Fibroblast of the aortic adventitia (primary cell): ENCODE measurements at regions not wholly inside any gene's neighbourhood (a gene's known extent, or its start where the extent isn't known, plus 50 kb on each side); places are given as distances from the start of the nearest gene placed in this dataset.

ENCODE experiments used
- DNase-seq: peaks from one replicate; pipeline ENCODE4 v3.0.0-alpha.2; 2010; ENCODE audit warnings: low read depth
- H3K4me3 ChIP-seq: 2 replicates; pipeline ENCODE4 v1.5.1; 2011; ENCODE audit warnings: low read depth, mild to moderate bottlenecking, control low read depth, low read length, moderate library complexity
- TF ChIP-seq, protein P1 (sequence below): IDR thresholded peaks from 2 replicates; pipeline ENCODE4 v1.5.1; 2011; ENCODE audit warnings: mild to moderate bottlenecking, low read length, control low read depth, inconsistent platforms; ENCODE audit not compliant: insufficient read depth

GRCh38 chr1:199308349-199308846 is 669.6 kb downstream of the PTPRC start:
- no peak overlapping the region for H3K4me3 ChIP-seq
- DNase-seq = no peak
- TF ChIP-seq, protein P1, sequence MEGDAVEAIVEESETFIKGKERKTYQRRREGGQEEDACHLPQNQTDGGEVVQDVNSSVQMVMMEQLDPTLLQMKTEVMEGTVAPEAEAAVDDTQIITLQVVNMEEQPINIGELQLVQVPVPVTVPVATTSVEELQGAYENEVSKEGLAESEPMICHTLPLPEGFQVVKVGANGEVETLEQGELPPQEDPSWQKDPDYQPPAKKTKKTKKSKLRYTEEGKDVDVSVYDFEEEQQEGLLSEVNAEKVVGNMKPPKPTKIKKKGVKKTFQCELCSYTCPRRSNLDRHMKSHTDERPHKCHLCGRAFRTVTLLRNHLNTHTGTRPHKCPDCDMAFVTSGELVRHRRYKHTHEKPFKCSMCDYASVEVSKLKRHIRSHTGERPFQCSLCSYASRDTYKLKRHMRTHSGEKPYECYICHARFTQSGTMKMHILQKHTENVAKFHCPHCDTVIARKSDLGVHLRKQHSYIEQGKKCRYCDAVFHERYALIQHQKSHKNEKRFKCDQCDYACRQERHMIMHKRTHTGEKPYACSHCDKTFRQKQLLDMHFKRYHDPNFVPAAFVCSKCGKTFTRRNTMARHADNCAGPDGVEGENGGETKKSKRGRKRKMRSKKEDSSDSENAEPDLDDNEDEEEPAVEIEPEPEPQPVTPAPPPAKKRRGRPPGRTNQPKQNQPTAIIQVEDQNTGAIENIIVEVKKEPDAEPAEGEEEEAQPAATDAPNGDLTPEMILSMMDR = no peak

DNA sequence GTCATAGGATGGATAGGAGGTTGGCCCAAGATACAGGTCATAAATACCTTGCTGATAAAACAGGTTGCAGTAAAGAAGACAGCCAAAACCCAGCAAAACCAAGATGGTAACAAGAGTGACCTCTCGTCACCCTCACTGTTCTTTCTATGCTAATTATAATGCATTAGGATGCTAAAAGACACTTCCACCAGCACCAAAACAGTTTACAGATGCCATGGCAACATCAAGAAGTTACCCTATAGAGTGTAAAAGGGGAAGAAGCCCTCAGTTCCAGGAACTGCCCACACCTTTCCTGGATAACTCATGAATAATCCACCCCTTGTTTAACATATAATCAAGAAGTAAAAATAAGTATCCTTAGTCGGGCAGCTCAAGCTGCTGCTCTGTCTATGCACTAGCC is 671.9 kb downstream of the PTPRC start:
- TF ChIP-seq, protein P1 = no peak
- no peak overlapping the region for H3K4me3 ChIP-seq
- DNase-seq = no peak

DNA sequence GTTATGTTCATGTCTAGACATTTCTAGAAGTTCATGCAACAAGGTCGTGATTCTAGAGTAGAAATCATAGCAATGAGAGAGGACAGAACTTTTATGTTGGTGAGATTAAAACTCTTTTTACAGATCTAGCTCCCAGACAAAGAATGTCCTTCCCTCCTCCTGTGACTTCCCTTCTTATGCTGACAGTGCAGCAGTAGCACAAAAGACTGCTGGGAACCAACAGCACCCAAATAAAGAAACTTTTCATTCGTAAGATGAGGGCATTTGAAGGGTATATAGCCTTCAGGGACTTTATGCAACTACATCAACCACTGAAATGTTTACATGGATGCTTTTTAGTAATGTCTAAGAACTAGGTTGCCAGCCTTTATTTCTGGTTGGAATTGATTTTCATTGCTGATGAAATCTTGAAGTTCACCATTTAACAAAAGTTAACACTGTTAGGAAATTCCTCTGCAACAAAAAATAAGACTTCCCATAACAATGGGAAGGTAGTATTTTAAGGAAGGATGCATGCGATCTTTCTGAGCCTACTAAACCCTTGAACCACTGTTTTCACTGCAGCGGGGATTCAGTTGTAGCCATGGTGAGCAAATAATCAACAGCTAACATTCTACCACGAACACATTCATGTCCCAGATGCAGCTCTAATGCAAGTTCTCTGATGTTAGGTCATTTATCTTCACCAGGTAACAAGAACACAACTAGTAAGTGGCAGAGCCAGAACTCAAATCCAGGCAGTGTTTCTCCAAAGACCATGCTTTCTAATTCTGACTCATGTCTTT is 672.8 kb downstream of the PTPRC start:
- TF ChIP-seq, protein P1 = no peak
- no peak overlapping the region for H3K4me3 ChIP-seq
- DNase-seq = no peak

GRCh38 chr1:199312626-199313025 is 673.8 kb downstream of the PTPRC start:
- DNase-seq = no peak
- TF ChIP-seq, protein P1 = no peak
- H3K4me3 ChIP-seq = no peak overlapping the region

DNA sequence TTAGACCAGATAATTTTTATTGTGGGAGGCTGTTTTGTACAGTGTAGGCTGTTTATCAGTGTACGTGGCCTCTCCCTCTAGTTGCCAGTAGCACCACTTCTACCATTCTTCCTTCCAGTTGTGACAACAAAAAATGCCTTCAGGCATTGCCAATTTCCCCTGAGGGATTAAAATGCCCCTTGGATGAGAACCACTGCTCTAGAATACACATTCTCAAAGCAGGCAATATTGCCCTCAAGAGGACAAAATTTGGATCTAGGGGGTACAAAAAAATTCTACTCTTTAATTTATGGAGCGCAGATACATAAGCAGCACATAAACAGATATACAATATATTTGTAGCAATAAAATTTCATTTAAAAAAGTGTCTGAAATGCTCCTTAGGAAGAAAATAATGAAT is 674.6 kb downstream of the PTPRC start:
- no peak overlapping the region for H3K4me3 ChIP-seq
- DNase-seq = peak; percentile 41
- TF ChIP-seq, protein P1 = no peak

DNA sequence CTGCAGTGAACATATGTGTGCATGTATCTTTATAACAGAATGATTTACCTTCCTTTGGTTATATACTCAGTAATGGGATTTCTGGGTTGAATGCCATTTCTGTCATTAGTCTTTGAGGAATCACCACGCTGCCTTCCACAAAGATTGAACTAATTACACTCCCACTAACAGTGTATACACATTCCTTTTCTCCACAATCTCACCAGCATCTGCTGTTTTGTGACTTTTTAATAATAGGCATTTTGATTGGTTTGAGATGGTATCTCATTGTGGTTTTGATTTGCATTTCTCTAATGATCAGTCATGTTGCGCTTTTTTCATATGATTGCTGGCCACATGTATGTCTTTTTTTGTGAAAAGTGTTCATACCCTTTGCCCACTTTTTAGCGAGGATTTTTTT is 680.5 kb downstream of the PTPRC start:
- DNase-seq = no peak
- no peak overlapping the region for H3K4me3 ChIP-seq

More for the DNA sequence above, 680.5 kb downstream of the PTPRC start:
- TF ChIP-seq, protein P1 = no peak
